ENCODE measurements at regions not wholly inside any gene's neighbourhood (a gene's known extent, or its start where the extent isn't known, plus 50 kb on each side); places are given as distances from the start of the nearest gene placed in this dataset.

DNA sequence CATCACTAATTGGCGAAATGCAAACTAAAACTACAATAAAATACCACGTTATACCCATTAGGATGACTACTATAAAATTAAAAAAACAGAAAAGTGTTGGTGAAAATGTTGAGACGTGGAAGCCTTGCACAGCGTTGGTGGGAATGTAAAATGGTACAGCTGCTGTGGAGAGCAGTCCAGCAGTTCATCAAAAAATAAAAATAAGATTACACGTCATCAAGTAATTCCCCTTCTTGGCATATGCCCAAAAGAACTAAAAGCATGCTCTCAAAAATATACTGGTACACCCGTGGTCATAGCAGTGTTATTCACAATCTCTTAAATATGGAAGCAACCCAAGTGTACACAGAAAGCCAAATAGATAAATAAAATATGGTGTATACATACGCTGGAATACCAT lies 71.8 kb upstream of the NDN start:
- TF ChIP-seq, protein P1, sequence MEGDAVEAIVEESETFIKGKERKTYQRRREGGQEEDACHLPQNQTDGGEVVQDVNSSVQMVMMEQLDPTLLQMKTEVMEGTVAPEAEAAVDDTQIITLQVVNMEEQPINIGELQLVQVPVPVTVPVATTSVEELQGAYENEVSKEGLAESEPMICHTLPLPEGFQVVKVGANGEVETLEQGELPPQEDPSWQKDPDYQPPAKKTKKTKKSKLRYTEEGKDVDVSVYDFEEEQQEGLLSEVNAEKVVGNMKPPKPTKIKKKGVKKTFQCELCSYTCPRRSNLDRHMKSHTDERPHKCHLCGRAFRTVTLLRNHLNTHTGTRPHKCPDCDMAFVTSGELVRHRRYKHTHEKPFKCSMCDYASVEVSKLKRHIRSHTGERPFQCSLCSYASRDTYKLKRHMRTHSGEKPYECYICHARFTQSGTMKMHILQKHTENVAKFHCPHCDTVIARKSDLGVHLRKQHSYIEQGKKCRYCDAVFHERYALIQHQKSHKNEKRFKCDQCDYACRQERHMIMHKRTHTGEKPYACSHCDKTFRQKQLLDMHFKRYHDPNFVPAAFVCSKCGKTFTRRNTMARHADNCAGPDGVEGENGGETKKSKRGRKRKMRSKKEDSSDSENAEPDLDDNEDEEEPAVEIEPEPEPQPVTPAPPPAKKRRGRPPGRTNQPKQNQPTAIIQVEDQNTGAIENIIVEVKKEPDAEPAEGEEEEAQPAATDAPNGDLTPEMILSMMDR (IDR thresholded peaks at IDR 0.05): no peak
- H3K9me3 Mint-ChIP-seq: peaks cover 5 to 9% of the 10 kb centered on the region in 2 donors

DNA sequence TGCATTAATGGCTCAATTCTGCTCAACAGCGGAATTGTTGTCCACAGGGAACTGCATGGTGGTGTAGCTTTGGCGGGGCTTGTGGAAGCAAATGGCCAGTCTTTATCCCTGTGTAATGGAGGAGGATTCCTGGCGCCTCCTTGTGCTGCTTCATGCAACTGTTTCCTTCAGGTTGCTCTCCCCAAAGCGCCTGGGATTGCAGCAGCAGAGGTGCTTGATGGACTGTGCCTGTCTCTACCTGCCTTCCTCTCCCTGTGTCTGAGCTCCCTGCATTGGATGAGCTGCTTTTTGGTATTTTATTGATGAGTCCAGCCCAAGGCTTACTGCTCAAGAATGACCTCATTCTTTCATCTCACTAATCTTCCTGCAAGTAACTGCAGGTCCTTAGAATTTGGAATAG lies 72.9 kb upstream of the NDN start:
- no peaks in the 10 kb centered on the region for H3K4me1 Mint-ChIP-seq
- Histone ChIP-seq H3K4me1 (ENCODE audit: control insufficient read depth, insufficient read depth, low read length) (no peaks in the 10 kb centered on the region), H3K27ac (ENCODE audit: low read length) (no peak overlapping the region), H3K36me3 (ENCODE audit: control insufficient read depth, insufficient read depth, low read length) (no peaks in the 10 kb centered on the region), H3K27me3 (ENCODE audit: control insufficient read depth, insufficient read depth, low read length) (no peaks in the 10 kb centered on the region), H3K9me3 (ENCODE audit: control insufficient read depth, insufficient read depth, low read length) (peaks cover 14% of the 10 kb centered on the region), H3K4me3 (ENCODE audit: low read length) (no peak overlapping the region)
- peaks cover 11 to 12% of the 10 kb centered on the region in 2 donors for H3K9me3 Mint-ChIP-seq
- H3K36me3 Mint-ChIP-seq: peaks cover 7% of the 10 kb centered on the region
- H3K27ac Mint-ChIP-seq: no peak overlapping the region
- TF ChIP-seq, protein P1 (IDR thresholded peaks at IDR 0.05): no peak
- ATAC-seq (no peak), DNase-seq (no peak)
- H3K27me3 Mint-ChIP-seq (ENCODE audit: low read depth in 2 of 2): no peaks in the 10 kb centered on the region
- WGBS (ENCODE audit: insufficient coverage): 37% methylated on average over 4 of the region's 4 CpGs
- no peak overlapping the region for H3K4me3 Mint-ChIP-seq
- intact Hi-C loops (cut with micrococcal nuclease): no loop called here

More for the DNA sequence above, 71.8 kb upstream of the NDN start:
- H3K27me3 Mint-ChIP-seq (ENCODE audit: low read depth in 2 of 2): no peaks in the 10 kb centered on the region
- no peak for DNase-seq
- no peak overlapping the region for H3K27ac ChIP-seq (ENCODE audit: low read length)
- H3K4me3 ChIP-seq (ENCODE audit: low read length): no peak overlapping the region
- no peaks in the 10 kb centered on the region for H3K27me3 ChIP-seq (ENCODE audit: control insufficient read depth, insufficient read depth, low read length)
- H3K9me3 ChIP-seq (ENCODE audit: control insufficient read depth, insufficient read depth, low read length): peaks cover 14% of the 10 kb centered on the region
- 71% methylated on average over 4 of the region's 7 CpGs for whole genome bisulfite sequencing (ENCODE audit: insufficient coverage)
- ATAC-seq: no peak
- no peak overlapping the region for H3K27ac Mint-ChIP-seq
- no peak overlapping the region for H3K4me3 Mint-ChIP-seq
- no peaks in the 10 kb centered on the region for H3K4me1 ChIP-seq (ENCODE audit: control insufficient read depth, insufficient read depth, low read length)
- intact Hi-C loops (cut with micrococcal nuclease): no loop called here
- H3K36me3 Mint-ChIP-seq: peaks cover 7% of the 10 kb centered on the region
- H3K4me1 Mint-ChIP-seq: no peaks in the 10 kb centered on the region
- H3K36me3 ChIP-seq (ENCODE audit: control insufficient read depth, insufficient read depth, low read length): no peaks in the 10 kb centered on the region

DNA sequence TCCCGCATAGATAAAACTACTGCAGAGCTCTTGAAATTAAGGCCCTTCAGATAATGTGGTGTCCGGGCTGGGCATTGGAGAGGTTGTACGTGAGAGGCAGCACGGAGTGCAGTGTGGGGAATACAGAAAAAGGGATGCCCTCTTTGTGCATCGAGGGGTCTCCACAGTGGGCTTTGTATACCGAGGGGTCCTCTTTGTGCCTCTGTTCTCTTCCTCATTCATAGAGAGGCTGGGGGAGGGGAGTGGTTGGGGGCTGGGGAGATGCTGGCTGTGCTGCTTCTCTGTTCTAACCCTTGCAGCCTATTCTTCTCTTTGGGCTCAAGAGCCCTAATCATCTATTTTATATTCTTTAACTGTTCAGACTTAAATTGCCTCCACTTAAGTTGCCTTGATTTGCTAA lies 74.3 kb upstream of the NDN start:
- no peak for ATAC-seq

DNA sequence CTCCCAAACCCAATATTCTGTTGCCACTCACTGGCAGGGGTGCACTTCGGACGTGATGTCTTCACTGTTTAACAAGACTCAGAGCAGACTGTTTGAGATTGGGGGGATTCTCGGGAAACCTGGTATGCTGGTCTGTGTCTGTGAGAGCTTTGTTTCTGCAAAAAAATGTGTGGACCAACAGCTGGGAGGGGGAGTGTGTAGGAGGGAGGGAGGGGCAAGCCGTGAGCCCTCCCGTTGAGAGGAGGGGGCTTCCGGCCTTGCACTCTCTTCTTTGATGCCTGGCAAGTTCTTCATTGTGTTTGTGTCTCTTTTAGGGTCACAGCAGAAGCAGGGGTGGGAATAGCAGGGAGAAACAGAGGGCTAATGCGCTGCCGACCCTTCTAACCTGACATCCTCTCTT lies 74.9 kb upstream of the NDN start:
- TF ChIP-seq, protein P1 (IDR thresholded peaks at IDR 0.05): no peak
- Histone ChIP-seq H3K27me3 (ENCODE audit: control insufficient read depth, insufficient read depth, low read length) (no peaks in the 10 kb centered on the region), H3K36me3 (ENCODE audit: control insufficient read depth, insufficient read depth, low read length) (no peaks in the 10 kb centered on the region), H3K27ac (ENCODE audit: low read length) (no peak overlapping the region), H3K9me3 (ENCODE audit: control insufficient read depth, insufficient read depth, low read length) (peaks cover 13% of the 10 kb centered on the region), H3K4me3 (ENCODE audit: low read length) (no peak overlapping the region), H3K4me1 (ENCODE audit: control insufficient read depth, insufficient read depth, low read length) (no peaks in the 10 kb centered on the region)
- H3K36me3 Mint-ChIP-seq: peaks cover 7% of the 10 kb centered on the region
- no peaks in the 10 kb centered on the region for H3K4me1 Mint-ChIP-seq
- no peak overlapping the region for H3K4me3 Mint-ChIP-seq
- H3K27me3 Mint-ChIP-seq (ENCODE audit: low read depth in 2 of 2): no peaks in the 10 kb centered on the region
- DNase-seq (no peak), ATAC-seq (no peak)
- H3K9me3 Mint-ChIP-seq: peaks cover 13 to 15% of the 10 kb centered on the region in 2 donors
- intact Hi-C loops (cut with micrococcal nuclease): no loop called here
- no peak overlapping the region for H3K27ac Mint-ChIP-seq
- 70% methylated on average over 8 of the region's 8 CpGs for WGBS (ENCODE audit: insufficient coverage)

More for the DNA sequence above, 74.3 kb upstream of the NDN start:
- TF ChIP-seq, protein P1 (IDR thresholded peaks at IDR 0.05): no peak
- Mint-ChIP-seq H3K36me3 (peaks cover 7% of the 10 kb centered on the region), H3K4me3 (no peak overlapping the region), H3K27ac (no peak overlapping the region), H3K27me3 (ENCODE audit: low read depth in 2 of 2) (no peaks in the 10 kb centered on the region), H3K4me1 (no peaks in the 10 kb centered on the region), H3K9me3 (peaks cover 13 to 16% of the 10 kb centered on the region in 2 donors)
- H3K9me3 ChIP-seq (ENCODE audit: control insufficient read depth, insufficient read depth, low read length): peaks cover 13% of the 10 kb centered on the region
- H3K27me3 ChIP-seq (ENCODE audit: control insufficient read depth, insufficient read depth, low read length): no peaks in the 10 kb centered on the region
- intact Hi-C loops (cut with micrococcal nuclease): no loop called here
- no peak overlapping the region for H3K4me3 ChIP-seq (ENCODE audit: low read length)
- H3K4me1 ChIP-seq (ENCODE audit: control insufficient read depth, insufficient read depth, low read length): no peaks in the 10 kb centered on the region
- no peaks in the 10 kb centered on the region for H3K36me3 ChIP-seq (ENCODE audit: control insufficient read depth, insufficient read depth, low read length)
- H3K27ac ChIP-seq (ENCODE audit: low read length): no peak overlapping the region
- no peak for DNase-seq
- WGBS (ENCODE audit: insufficient coverage): 69% methylated on average over 6 of the region's 6 CpGs
